GM12873 (cell line): ENCODE measurements at regions not wholly inside any gene's neighbourhood (a gene's known extent, or its start where the extent isn't known, plus 50 kb on each side); places are given as distances from the start of the nearest gene placed in this dataset.

Source experiments
- CTCF ChIP-seq: IDR thresholded peaks from 2 replicates; pipeline ENCODE4 v1.5.1; 2012; ENCODE audit warnings: low read depth, mild to moderate bottlenecking, moderate library complexity, low read length, control low read depth; ENCODE audit not compliant: insufficient read depth; ENCODE audit errors: missing control alignments

- TF ChIP-seq CTCF: no peak
Measured at GRCh38 chr17:53106886-53107285, 715.8 kb upstream of the KIF2B start.

- no peak for TF ChIP-seq CTCF
Measured at GRCh38 chr17:53101706-53102105, 721.0 kb upstream of the KIF2B start.

- TF ChIP-seq CTCF: no peak
Measured at GRCh38 chr17:53100126-53100525, 722.6 kb upstream of the KIF2B start.

- TF ChIP-seq CTCF: no peak
Measured at GRCh38 chr17:53093391-53093790, 729.3 kb upstream of the KIF2B start.

- no peak for TF ChIP-seq CTCF
Measured at GRCh38 chr17:53092072-53092471, 730.7 kb upstream of the KIF2B start.

GRCh38 chr17:53090770-53091169, 732.0 kb upstream of the KIF2B start:
- no peak for TF ChIP-seq CTCF

- TF ChIP-seq CTCF: no peak
Measured at GRCh38 chr17:53088481-53088880, 734.2 kb upstream of the KIF2B start.
